Endothelial cell of umbilical vein (primary cell): ENCODE measurements at regions not wholly inside any gene's neighbourhood (a gene's known extent, or its start where the extent isn't known, plus 50 kb on each side); places are given as distances from the start of the nearest gene placed in this dataset.

Source experiments
- POLR2A ChIP-seq: IDR thresholded peaks from 2 replicates; pipeline ENCODE4 v1.6.1; 2012; ENCODE audit warnings: low read depth, mild to moderate bottlenecking, control low read depth, low read length
- POLR2AphosphoS5 ChIP-seq: IDR thresholded peaks from 2 replicates; pipeline ENCODE4 v1.6.1; 2012; ENCODE audit warnings: low read depth, mild to moderate bottlenecking, control low read depth, low read length, moderate library complexity; ENCODE audit not compliant: insufficient read depth

DNA sequence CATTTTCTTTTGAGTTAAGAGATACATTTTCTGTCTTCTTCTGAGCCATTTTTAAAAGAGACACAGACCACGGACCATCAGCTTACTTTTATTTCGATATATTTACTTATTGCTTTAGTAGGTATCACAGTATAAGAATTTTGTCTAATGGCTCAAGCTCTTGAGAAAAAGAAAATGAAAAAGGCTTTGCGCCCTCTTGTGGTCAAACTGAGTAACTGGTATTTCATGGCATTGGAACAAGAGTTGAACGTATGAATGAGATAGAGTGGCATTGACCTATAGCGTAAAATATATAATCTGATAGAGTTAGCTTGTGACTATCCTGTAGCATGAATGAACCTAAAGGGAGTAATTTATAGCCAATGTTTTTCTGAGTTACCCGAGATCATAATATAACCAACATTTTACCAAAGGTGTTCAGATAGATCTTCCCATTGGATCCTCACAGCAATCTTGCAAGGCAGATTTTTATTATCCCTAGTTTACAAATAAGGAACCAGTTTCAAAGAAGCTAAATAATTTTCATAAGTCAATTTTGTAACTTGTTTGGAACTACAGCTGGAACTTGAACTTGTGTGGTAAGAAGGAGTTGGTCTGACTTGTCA, 154.6 kb downstream of the POLR2M start:
- TF ChIP-seq POLR2AphosphoS5 (no peak), POLR2A (no peak)
